ENCODE measurements at regions not wholly inside any gene's neighbourhood (a gene's known extent, or its start where the extent isn't known, plus 50 kb on each side); places are given as distances from the start of the nearest gene placed in this dataset.

- H3K4me3 ChIP-seq (ENCODE audit: insufficient read depth, low read length), result no peak overlapping the region
- no peaks in the 10 kb centered on the region for H3K27me3 ChIP-seq (ENCODE audit: insufficient read depth, low read length)
- no peak overlapping the region for H3K27ac ChIP-seq (ENCODE audit: low read depth, low read length)
- H3K4me1 ChIP-seq (ENCODE audit: insufficient read depth, low read length), result peaks cover 22% of the 10 kb centered on the region
- H4K20me1 ChIP-seq (ENCODE audit: insufficient read depth, low read length), result no peaks in the 10 kb centered on the region
- no peaks in the 10 kb centered on the region for H3K36me3 ChIP-seq (ENCODE audit: insufficient read depth, low read length)
- TF ChIP-seq CTCF (IDR thresholded peaks at IDR 0.05; ENCODE audit: extremely low read depth, low read depth, low read length), result no peak
- H3K4me2 ChIP-seq (ENCODE audit: insufficient read depth, low read length), result peak overlapping the region; percentile 6
- no peaks in the 10 kb centered on the region for H3K79me2 ChIP-seq (ENCODE audit: insufficient read depth, low read length)
- H2AFZ ChIP-seq (ENCODE audit: low read length), result no peak overlapping the region
- DNase-seq (ENCODE audit: insufficient read length, low spot score, missing footprints), result peak; percentile 63
- no peaks in the 10 kb centered on the region for H3K9me3 ChIP-seq (ENCODE audit: low read depth, low read length)
These were observed 56.5 kb upstream of the RAPH1 start for GRCh38 chr2:203591642-203592041.

- Histone ChIP-seq H3K27me3 (ENCODE audit: insufficient read depth, low read length) (no peaks in the 10 kb centered on the region), H2AFZ (ENCODE audit: low read length) (no peak overlapping the region), H3K36me3 (ENCODE audit: insufficient read depth, low read length) (no peaks in the 10 kb centered on the region), H3K79me2 (ENCODE audit: insufficient read depth, low read length) (no peaks in the 10 kb centered on the region), H4K20me1 (ENCODE audit: insufficient read depth, low read length) (no peaks in the 10 kb centered on the region), H3K4me1 (ENCODE audit: insufficient read depth, low read length) (peaks cover 19% of the 10 kb centered on the region), H3K4me2 (ENCODE audit: insufficient read depth, low read length) (no peak overlapping the region), H3K9me3 (ENCODE audit: low read depth, low read length) (no peaks in the 10 kb centered on the region), H3K4me3 (ENCODE audit: insufficient read depth, low read length) (no peak overlapping the region), H3K27ac (ENCODE audit: low read depth, low read length) (no peak overlapping the region)
- TF ChIP-seq CTCF (IDR thresholded peaks at IDR 0.05; ENCODE audit: extremely low read depth, low read depth, low read length), result no peak
- DNase-seq (ENCODE audit: insufficient read length, low spot score, missing footprints), result no peak
These were observed 57.4 kb upstream of the RAPH1 start for GRCh38 chr2:203592470-203592869.

- Histone ChIP-seq H3K4me3 (ENCODE audit: insufficient read depth, low read length) (no peak overlapping the region), H3K27me3 (ENCODE audit: insufficient read depth, low read length) (no peaks in the 10 kb centered on the region), H3K4me2 (ENCODE audit: insufficient read depth, low read length) (no peak overlapping the region), H3K4me1 (ENCODE audit: insufficient read depth, low read length) (peaks cover 19% of the 10 kb centered on the region), H3K36me3 (ENCODE audit: insufficient read depth, low read length) (no peaks in the 10 kb centered on the region), H4K20me1 (ENCODE audit: insufficient read depth, low read length) (no peaks in the 10 kb centered on the region), H3K27ac (ENCODE audit: low read depth, low read length) (no peak overlapping the region), H3K79me2 (ENCODE audit: insufficient read depth, low read length) (no peaks in the 10 kb centered on the region), H3K9me3 (ENCODE audit: low read depth, low read length) (no peaks in the 10 kb centered on the region), H2AFZ (ENCODE audit: low read length) (no peak overlapping the region)
- DNase-seq (ENCODE audit: insufficient read length, low spot score, missing footprints), result peak; percentile 35
- no peak for TF ChIP-seq CTCF (IDR thresholded peaks at IDR 0.05; ENCODE audit: extremely low read depth, low read depth, low read length)
These were observed 59.4 kb upstream of the RAPH1 start for GRCh38 chr2:203594541-203594940.

- no peaks in the 10 kb centered on the region for H3K36me3 ChIP-seq (ENCODE audit: insufficient read depth, low read length)
- H4K20me1 ChIP-seq (ENCODE audit: insufficient read depth, low read length), result no peaks in the 10 kb centered on the region
- TF ChIP-seq CTCF (IDR thresholded peaks at IDR 0.05; ENCODE audit: extremely low read depth, low read depth, low read length), result no peak
- H3K27me3 ChIP-seq (ENCODE audit: insufficient read depth, low read length), result no peaks in the 10 kb centered on the region
- no peaks in the 10 kb centered on the region for H3K79me2 ChIP-seq (ENCODE audit: insufficient read depth, low read length)
- peaks cover 15% of the 10 kb centered on the region for H3K4me1 ChIP-seq (ENCODE audit: insufficient read depth, low read length)
- no peak overlapping the region for H3K4me2 ChIP-seq (ENCODE audit: insufficient read depth, low read length)
- H3K27ac ChIP-seq (ENCODE audit: low read depth, low read length), result no peak overlapping the region
- no peak overlapping the region for H3K4me3 ChIP-seq (ENCODE audit: insufficient read depth, low read length)
- H2AFZ ChIP-seq (ENCODE audit: low read length), result no peak overlapping the region
- no peak for DNase-seq (ENCODE audit: insufficient read length, low spot score, missing footprints)
- no peaks in the 10 kb centered on the region for H3K9me3 ChIP-seq (ENCODE audit: low read depth, low read length)
These were observed 61.1 kb upstream of the RAPH1 start for GRCh38 chr2:203596183-203596582.

All from osteoblast (primary cell).